RWPE2 (cell line): ENCODE measurements at regions not wholly inside any gene's neighbourhood (a gene's known extent, or its start where the extent isn't known, plus 50 kb on each side); places are given as distances from the start of the nearest gene placed in this dataset.

Experiments used
- ATAC-seq: fragments of 200-7000 bp; cut with Tn5 transposase; 3 replicates; pipeline ENCODE4 v1.9.1; 2021; ENCODE audit warnings: low read depth
- DNase-seq: peaks from one replicate; pipeline ENCODE4 v3.0.0-alpha.2; 2020; ENCODE audit warnings: low spot score
- H3K27ac ChIP-seq: fragments of 450-650 bp; 2 replicates; pipeline ENCODE4 v1.5.1; 2017; ENCODE audit warnings: mild to moderate bottlenecking; ENCODE audit not compliant: poor library complexity, severe bottlenecking
- H3K27me3 ChIP-seq: fragments of 250-450 bp; sonication (Bioruptor Pico); 2 replicates; pipeline ENCODE4 v1.5.1; 2021; ENCODE audit warnings: mild to moderate bottlenecking, moderate library complexity; ENCODE audit not compliant: insufficient read depth, poor library complexity, severe bottlenecking
- H3K36me3 ChIP-seq: fragments of 250-450 bp; sonication (Bioruptor Pico); 2 replicates; pipeline ENCODE4 v1.5.1; 2020; ENCODE audit warnings: low read depth, mild to moderate bottlenecking, moderate library complexity
- H3K4me1 ChIP-seq: fragments of 250-450 bp; sonication (Bioruptor Pico); 2 replicates; pipeline ENCODE4 v1.5.1; 2021; ENCODE audit warnings: mild to moderate bottlenecking, moderate library complexity; ENCODE audit not compliant: insufficient read depth, poor library complexity, severe bottlenecking
- H3K4me3 ChIP-seq: fragments of 250-450 bp; sonication (Bioruptor Pico); 2 replicates; pipeline ENCODE4 v1.5.1; 2021; ENCODE audit warnings: mild to moderate bottlenecking, moderate library complexity; ENCODE audit not compliant: severe bottlenecking
- H3K9me3 ChIP-seq: fragments of 250-450 bp; sonication (Bioruptor Pico); 2 replicates; pipeline ENCODE4 v1.5.1; 2021; ENCODE audit warnings: mild to moderate bottlenecking, moderate library complexity; ENCODE audit not compliant: severe bottlenecking
- CTCF ChIP-seq: fragments of 450-650 bp; IDR thresholded peaks from one replicate; pipeline ENCODE4 v1.5.1; 2017; ENCODE audit warnings: mild to moderate bottlenecking, moderate library complexity; ENCODE audit not compliant: poor library complexity, severe bottlenecking

GRCh38 chr2:150885774-150886386 is 375.8 kb downstream of the RBM43 start:
- no peak for TF ChIP-seq CTCF
- ATAC-seq, result no peak

GRCh38 chr2:150885236-150885635 is 376.4 kb downstream of the RBM43 start:
- peaks cover 7% of the 10 kb centered on the region for H3K4me1 ChIP-seq
- DNase-seq (no peak), ATAC-seq (no peak)
- no peak for TF ChIP-seq CTCF
- H3K9me3 ChIP-seq, result no peaks in the 10 kb centered on the region
- H3K4me3 ChIP-seq, result no peak overlapping the region
- H3K27ac ChIP-seq, result no peak overlapping the region
- H3K27me3 ChIP-seq, result no peaks in the 10 kb centered on the region
- H3K36me3 ChIP-seq, result no peaks in the 10 kb centered on the region

More at GRCh38 chr2:150885774-150886386, 375.8 kb downstream of the RBM43 start:
- H3K4me3 ChIP-seq, result no peak overlapping the region
- no peaks in the 10 kb centered on the region for H3K9me3 ChIP-seq
- DNase-seq, result no peak
- peaks cover 7% of the 10 kb centered on the region for H3K4me1 ChIP-seq
- H3K27ac ChIP-seq, result no peak overlapping the region
- no peaks in the 10 kb centered on the region for H3K36me3 ChIP-seq
- no peaks in the 10 kb centered on the region for H3K27me3 ChIP-seq

- Histone ChIP-seq H3K27ac (no peak overlapping the region), H3K9me3 (no peaks in the 10 kb centered on the region), H3K4me1 (peaks cover 2% of the 10 kb centered on the region), H3K4me3 (no peak overlapping the region), H3K36me3 (no peaks in the 10 kb centered on the region), H3K27me3 (no peaks in the 10 kb centered on the region)
- no peak for ATAC-seq
- DNase-seq, result no peak
- no peak for TF ChIP-seq CTCF
Observed at GRCh38 chr2:150883613-150883895, 378.1 kb downstream of the RBM43 start.

GRCh38 chr2:150882751-150883612 is 378.7 kb downstream of the RBM43 start:
- Histone ChIP-seq H3K36me3 (no peaks in the 10 kb centered on the region), H3K9me3 (no peaks in the 10 kb centered on the region), H3K27ac (no peak overlapping the region), H3K27me3 (no peaks in the 10 kb centered on the region), H3K4me3 (no peak overlapping the region), H3K4me1 (peaks cover 3% of the 10 kb centered on the region)
- TF ChIP-seq CTCF, result no peak
- no peak for ATAC-seq
- DNase-seq, result no peak

- H3K27me3 ChIP-seq, result no peaks in the 10 kb centered on the region
- no peak overlapping the region for H3K4me3 ChIP-seq
- no peak for TF ChIP-seq CTCF
- no peak overlapping the region for H3K27ac ChIP-seq
- H3K4me1 ChIP-seq, result peaks cover 3% of the 10 kb centered on the region
- ATAC-seq (no peak), DNase-seq (no peak)
- H3K9me3 ChIP-seq, result no peaks in the 10 kb centered on the region
- H3K36me3 ChIP-seq, result no peaks in the 10 kb centered on the region
Observed at GRCh38 chr2:150880986-150881385, 380.7 kb downstream of the RBM43 start.
